Adrenal gland (tissue), 5 donors: ENCODE measurements at regions not wholly inside any gene's neighbourhood (a gene's known extent, or its start where the extent isn't known, plus 50 kb on each side); places are given as distances from the start of the nearest gene placed in this dataset.

Experiments
- CTCF ChIP-seq, 6 experiments: fragments of 450-650 bp in 4 of 6; fragments of 200-600 bp in 2 of 6; sonication (generic) in 1 of 6; IDR thresholded peaks; 1 replicate in 5 of 6; 2 replicates in 1 of 6; pipeline versions ENCODE4 v1.5.1 to v1.8.0; 2016 to 2021; ENCODE audit warnings: antibody characterized with exemption in 6 of 6, mild to moderate bottlenecking in 2 of 6, moderate library complexity in 1 of 6
- POLR2A ChIP-seq, 2 donors: fragments of 450-650 bp; IDR thresholded peaks; one replicate each; pipeline ENCODE4 v1.6.1; 2017; ENCODE audit warnings: antibody characterized with exemption in 2 of 2, mild to moderate bottlenecking in 2 of 2, moderate library complexity in 1 of 2
- donor health status: DM: no; HTN: no; CAD: no.

DNA sequence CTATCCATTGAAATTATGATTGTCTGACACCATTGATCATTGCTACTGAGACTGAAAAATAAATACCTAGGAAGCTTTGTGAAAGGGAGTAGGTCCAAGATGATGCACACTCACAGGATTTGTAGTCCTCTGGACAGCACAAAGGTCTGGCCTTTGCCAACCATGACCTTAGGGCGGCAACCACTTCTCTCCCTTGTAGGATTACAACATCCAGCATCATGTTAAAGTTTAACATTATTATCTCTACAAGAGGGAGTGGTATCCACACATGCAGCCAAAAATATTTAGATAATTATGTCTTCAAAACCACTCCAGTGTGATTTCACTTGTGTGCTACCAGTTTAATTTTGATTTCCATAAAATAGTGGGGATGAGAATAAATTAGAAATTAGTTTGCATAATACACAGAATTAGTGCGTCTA lies 51.1 kb upstream of the NHSL1 start:
- TF ChIP-seq CTCF (IDR thresholded peaks at IDR 0.05) (no peak), POLR2A (IDR thresholded peaks at IDR 0.05) (no peak)
